A549 (cell line): ENCODE measurements at regions not wholly inside any gene's neighbourhood (a gene's known extent, or its start where the extent isn't known, plus 50 kb on each side); places are given as distances from the start of the nearest gene placed in this dataset.

Source experiments
- CEBPB ChIP-seq, 2 experiments: fragments of >200 bp in 1 of 2; sonication (Bioruptor Twin) in 1 of 2; formaldehyde crosslinking in 1 of 2; IDR thresholded peaks; 2 replicates each; pipeline ENCODE4 v1.6.1; 2012 to 2016
- CTCF ChIP-seq: fragments of >200 bp; sonication (Bioruptor Twin); formaldehyde crosslinking; IDR thresholded peaks from 3 replicates; pipeline ENCODE4 v1.5.1; 2016
- E2F6 ChIP-seq: IDR thresholded peaks from 2 replicates; pipeline ENCODE4 v1.6.1; 2012; ENCODE audit warnings: low read depth, borderline replicate concordance
- EHF ChIP-seq: fragments of 250-450 bp; sonication (Bioruptor Pico); IDR thresholded peaks from 2 replicates; pipeline ENCODE4 v1.5.0; 2020; ENCODE audit warnings: mild to moderate bottlenecking
- EHMT2 ChIP-seq: fragments of 200-600 bp; sonication (generic); IDR thresholded peaks from 2 replicates; pipeline ENCODE4 v1.6.1; 2016; ENCODE audit warnings: antibody characterized with exemption, low read depth, mild to moderate bottlenecking, moderate library complexity
- EP300 ChIP-seq, 2 experiments: fragments of >200 bp; sonication (Bioruptor Twin); formaldehyde crosslinking; IDR thresholded peaks; 2 replicates in 1 of 2; 3 replicates in 1 of 2; pipeline ENCODE4 v1.6.1; 2016 to 2017
- MAX ChIP-seq: IDR thresholded peaks from 2 replicates; pipeline ENCODE4 v1.6.1; 2012
- REST ChIP-seq: fragments of 200-600 bp; sonication (generic); IDR thresholded peaks from 2 replicates; pipeline ENCODE4 v1.6.1; 2016; ENCODE audit warnings: antibody characterized with exemption, mild to moderate bottlenecking, moderate library complexity
- RNF2 ChIP-seq: fragments of 200-600 bp; sonication (generic); IDR thresholded peaks from 2 replicates; pipeline ENCODE4 v1.6.1; 2016; ENCODE audit warnings: low read depth, mild to moderate bottlenecking, antibody characterized with exemption, moderate library complexity, borderline replicate concordance
- USF2 ChIP-seq: fragments of 450-650 bp; IDR thresholded peaks from 2 replicates; pipeline ENCODE4 v1.6.1; 2014; ENCODE audit warnings: antibody characterized with exemption
- ZNF302 ChIP-seq: fragments of 250-450 bp; sonication (Bioruptor Pico); IDR thresholded peaks from 2 replicates; pipeline ENCODE4 v1.9.0; 2021; ENCODE audit warnings: inconsistent platforms, mild to moderate bottlenecking, moderate library complexity

- no peak for TF ChIP-seq MAX
- TF ChIP-seq EHF (CRISPR knock-in tag), result no peak
- TF ChIP-seq CTCF, result no peak
- TF ChIP-seq REST, result no peak
- TF ChIP-seq USF2, result no peak
- no peak for TF ChIP-seq EHMT2
- TF ChIP-seq E2F6, result no peak
- no peak for TF ChIP-seq RNF2
- no peak for TF ChIP-seq EP300 (IDR thresholded peaks at IDR 0.05)
- TF ChIP-seq ZNF302 (CRISPR knock-in tag), result no peak
- TF ChIP-seq CEBPB (IDR thresholded peaks at IDR 0.05), result no peak
These were observed 280.5 kb downstream of the PCNX1 start for GRCh38 chr14:71187633-71188356.
